Skeletal muscle cell (primary cell): ENCODE measurements at regions not wholly inside any gene's neighbourhood (a gene's known extent, or its start where the extent isn't known, plus 50 kb on each side); places are given as distances from the start of the nearest gene placed in this dataset.
"Not testable (repeated sequence)": the region's sequence is repeated elsewhere in the genome, so short reads cannot be mapped to it uniquely, and the experiment has no call there.

Experiments
- DNase-seq: peaks from one replicate; pipeline ENCODE4 v3.0.0-alpha.2; 2010; ENCODE audit warnings: low read depth
- H3K4me3 ChIP-seq: 2 replicates; pipeline ENCODE4 v1.5.1; 2011; ENCODE audit warnings: low read depth, mild to moderate bottlenecking, control low read depth, low read length, moderate library complexity

GRCh38 chr9:23991874-23992273, 165.8 kb upstream of the ELAVL2 start:
- not testable (repeated sequence) for DNase-seq, H3K4me3 ChIP-seq

GRCh38 chr9:23979491-23979890, 153.5 kb upstream of the ELAVL2 start:
- H3K4me3 ChIP-seq = no peak overlapping the region
- no peak for DNase-seq

GRCh38 chr9:23962101-23962500, 136.1 kb upstream of the ELAVL2 start:
- H3K4me3 ChIP-seq = no peak overlapping the region
- DNase-seq = no peak

DNA sequence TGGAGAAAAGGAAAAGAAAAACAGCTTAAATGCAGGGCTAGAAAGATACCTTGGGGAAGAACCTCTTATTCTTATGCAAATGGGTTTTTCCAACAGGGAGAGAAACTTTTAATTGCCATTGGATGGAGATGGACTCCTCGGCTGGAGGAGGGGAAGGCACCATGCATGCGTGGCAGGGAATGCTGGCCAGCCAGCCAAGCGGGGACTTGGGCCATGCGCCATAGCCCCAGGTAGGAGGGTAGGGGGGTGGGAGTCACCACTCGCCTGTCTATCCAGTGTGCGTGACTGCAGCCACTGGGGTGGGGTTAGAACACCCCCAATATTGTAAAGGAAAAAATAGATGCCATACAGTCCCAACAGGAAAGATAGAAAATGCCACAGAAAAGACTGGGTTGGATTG, 119.9 kb upstream of the ELAVL2 start:
- H3K4me3 ChIP-seq = no peak overlapping the region

DNA sequence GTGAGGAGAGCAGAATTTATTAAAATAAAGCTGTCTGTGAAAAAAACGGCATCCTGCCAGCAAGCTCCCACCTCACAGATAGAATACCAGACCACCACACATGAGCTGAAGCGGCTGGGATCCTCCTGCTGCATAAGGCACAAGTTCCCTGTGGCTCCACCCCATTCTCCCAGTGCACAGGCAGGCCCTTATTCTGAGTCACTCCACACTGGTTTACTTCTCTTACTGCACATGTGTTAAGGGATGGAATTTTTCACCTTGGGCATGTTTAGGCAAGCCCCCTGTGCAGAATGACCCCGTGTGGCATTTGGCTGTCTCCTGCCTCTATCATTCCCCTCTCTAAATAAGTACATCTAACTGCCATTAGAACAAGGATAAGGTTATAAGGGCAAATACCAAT, 115.0 kb upstream of the ELAVL2 start:
- no peak for DNase-seq
- H3K4me3 ChIP-seq = no peak overlapping the region

More for the DNA sequence above, 119.9 kb upstream of the ELAVL2 start:
- no peak for DNase-seq

DNA sequence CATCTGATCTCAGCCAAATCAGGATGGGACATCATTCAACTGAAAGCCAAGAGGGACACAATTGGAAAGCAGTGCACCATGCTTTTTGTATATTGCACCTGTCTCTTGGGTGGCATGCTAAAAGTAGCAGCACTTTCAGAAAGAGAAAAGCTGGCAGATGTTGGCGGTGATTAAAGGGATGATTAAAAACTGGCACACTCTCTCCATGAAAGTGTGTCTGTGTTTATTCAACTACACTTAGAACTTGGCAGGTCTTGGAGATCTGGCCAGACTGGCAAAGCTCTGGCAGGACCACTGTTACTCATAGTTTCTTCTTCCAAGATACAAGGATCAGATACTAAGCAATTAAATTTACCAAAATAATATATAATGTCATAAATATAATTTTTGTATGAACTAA, 112.9 kb upstream of the ELAVL2 start:
- DNase-seq = no peak
- no peak overlapping the region for H3K4me3 ChIP-seq

GRCh38 chr9:23934291-23934906, 108.4 kb upstream of the ELAVL2 start:
- no peak for DNase-seq
- no peak overlapping the region for H3K4me3 ChIP-seq

DNA sequence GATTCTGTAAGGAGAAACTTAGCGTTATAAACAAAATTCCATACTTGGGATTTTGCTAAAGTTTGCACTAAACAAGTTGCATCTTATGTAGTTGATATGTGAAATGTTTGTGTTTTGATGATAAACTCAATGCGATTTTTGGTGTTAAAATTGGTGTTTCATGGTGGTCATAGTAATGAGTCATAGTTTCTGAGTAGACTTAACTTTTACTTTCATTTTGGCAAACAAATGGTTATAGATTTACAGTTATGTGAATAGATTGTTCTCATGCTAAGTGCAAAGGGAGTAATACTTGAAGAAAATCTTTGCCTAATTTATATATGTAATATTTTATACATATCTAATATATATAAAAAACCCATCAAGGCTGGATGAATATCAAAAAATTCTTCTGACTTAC, 107.3 kb upstream of the ELAVL2 start:
- H3K4me3 ChIP-seq = no peak overlapping the region
- no peak for DNase-seq

DNA sequence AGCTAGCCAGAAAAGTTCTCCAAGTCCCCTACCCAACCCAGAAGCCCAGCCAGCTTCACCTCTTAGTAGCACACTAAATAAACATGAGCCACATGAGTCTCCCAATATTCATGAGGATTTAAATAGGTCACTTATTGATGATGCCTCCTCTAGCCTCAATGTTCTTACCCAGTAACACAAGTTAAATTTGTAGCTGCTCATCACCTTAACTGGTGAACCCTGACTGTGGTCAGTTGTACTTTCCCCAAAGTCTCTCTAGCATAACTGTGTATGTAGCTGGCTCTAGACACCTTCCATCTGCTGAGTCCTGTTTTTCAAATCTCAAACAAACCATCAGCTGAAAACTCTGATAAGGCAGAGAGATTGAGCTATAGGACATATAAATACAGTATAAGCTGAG, 100.3 kb upstream of the ELAVL2 start:
- no peak overlapping the region for H3K4me3 ChIP-seq
- no peak for DNase-seq

DNA sequence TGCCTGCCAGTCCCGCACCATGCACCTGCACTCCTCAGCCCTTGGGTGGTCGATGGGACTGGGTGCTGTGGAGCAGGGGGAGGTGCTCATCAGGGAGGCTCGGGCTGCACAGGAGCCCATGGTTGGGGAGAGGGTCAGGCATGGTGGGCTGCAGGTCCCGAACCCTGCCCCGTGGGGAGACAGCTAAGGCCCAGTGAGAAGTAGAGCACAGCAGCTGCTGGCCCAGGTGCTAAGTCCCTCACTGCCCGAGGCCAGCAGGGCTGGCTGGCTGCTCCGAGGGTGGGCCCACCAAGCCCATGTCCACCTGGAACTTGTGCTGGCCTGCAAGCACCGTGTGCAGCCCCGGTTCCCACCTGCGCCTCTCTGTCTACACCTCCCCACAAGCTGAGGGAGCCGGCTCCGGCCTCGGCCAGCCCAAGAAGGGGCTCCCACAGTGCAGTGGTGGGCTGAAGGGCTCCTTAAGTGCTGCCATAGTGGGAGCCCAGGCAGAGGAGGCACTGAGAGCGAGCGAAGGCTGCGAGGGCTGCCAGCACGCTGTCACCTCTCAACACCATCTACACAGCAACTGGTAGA, 88.5 kb upstream of the ELAVL2 start:
- H3K4me3 ChIP-seq = no peak overlapping the region

GRCh38 chr9:23907343-23907742, 81.3 kb upstream of the ELAVL2 start:
- H3K4me3 ChIP-seq = no peak overlapping the region

More for the DNA sequence above, 88.5 kb upstream of the ELAVL2 start:
- DNase-seq = no peak

GRCh38 chr9:23887781-23888180, 61.7 kb upstream of the ELAVL2 start:
- no peak overlapping the region for H3K4me3 ChIP-seq
- DNase-seq = no peak

More at GRCh38 chr9:23907343-23907742, 81.3 kb upstream of the ELAVL2 start:
- no peak for DNase-seq
